Smooth muscle cell (in vitro differentiated cells): ENCODE measurements at regions not wholly inside any gene's neighbourhood (a gene's known extent, or its start where the extent isn't known, plus 50 kb on each side); places are given as distances from the start of the nearest gene placed in this dataset.

Experiments
- DNase-seq: peaks from one replicate; lab custom pipeline; 2025; ENCODE audit not compliant: unreplicated experiment; lab: John Stamatoyannopoulos, UW
- H2AFZ ChIP-seq: fragments of 200-600 bp; sonication (generic); 2 replicates; pipeline ENCODE4 v1.6.0; 2016; ENCODE audit warnings: antibody characterized with exemption, low read depth, mild to moderate bottlenecking
- H3F3A ChIP-seq: fragments of 200-600 bp; sonication (generic); 2 replicates; pipeline ENCODE4 v1.6.0; 2017; ENCODE audit warnings: antibody characterized with exemption, low read depth
- H3K27ac ChIP-seq: fragments of 200-600 bp; sonication (generic); 2 replicates; pipeline ENCODE4 v1.5.1; 2016; ENCODE audit warnings: low read depth, mild to moderate bottlenecking
- H3K27me3 ChIP-seq: fragments of 200-600 bp; sonication (generic); 2 replicates; pipeline ENCODE4 v1.6.1; 2016; ENCODE audit warnings: low read depth, mild to moderate bottlenecking
- H3K36me3 ChIP-seq: fragments of 200-600 bp; sonication (generic); 2 replicates; pipeline ENCODE4 v1.5.1; 2016; ENCODE audit warnings: low read depth
- H3K4me1 ChIP-seq: fragments of 200-600 bp; sonication (generic); 2 replicates; pipeline ENCODE4 v1.5.1; 2016; ENCODE audit warnings: low read depth
- H3K4me2 ChIP-seq: fragments of 200-600 bp; sonication (generic); 2 replicates; pipeline ENCODE4 v1.6.0; 2016; ENCODE audit warnings: mild to moderate bottlenecking
- H3K4me3 ChIP-seq: fragments of 200-600 bp; sonication (generic); 2 replicates; pipeline ENCODE4 v1.5.1; 2016; ENCODE audit warnings: mild to moderate bottlenecking
- H3K79me2 ChIP-seq: fragments of 200-600 bp; sonication (generic); 2 replicates; pipeline ENCODE4 v1.6.0; 2016; ENCODE audit warnings: low read depth, mild to moderate bottlenecking
- H3K9ac ChIP-seq: fragments of 200-600 bp; sonication (generic); 2 replicates; pipeline ENCODE4 v1.6.0; 2016; ENCODE audit warnings: low read depth
- H3K9me3 ChIP-seq: fragments of 200-600 bp; sonication (generic); replicated peaks from 2 replicates; pipeline ENCODE4 v1.5.1; 2016; ENCODE audit warnings: low read depth
- H4K20me1 ChIP-seq: fragments of 200-600 bp; sonication (generic); 2 replicates; pipeline ENCODE4 v1.6.0; 2016; ENCODE audit warnings: low read depth
- WGBS: methylation state at CpG from one replicate; pipeline ENCODE4 v1.1.7; 2016; ENCODE audit warnings: low lambda C conversion rate; 5-methylcytosine and 5-hydroxymethylcytosine counted together
- TF ChIP-seq, protein P1 (sequence below): fragments of 200-600 bp; sonication (generic); IDR thresholded peaks from 2 replicates; pipeline ENCODE4 v1.5.1; 2017; ENCODE audit warnings: borderline replicate concordance, mild to moderate bottlenecking, antibody characterized with exemption; ENCODE audit not compliant: insufficient read depth, poor library complexity, severe bottlenecking

DNA sequence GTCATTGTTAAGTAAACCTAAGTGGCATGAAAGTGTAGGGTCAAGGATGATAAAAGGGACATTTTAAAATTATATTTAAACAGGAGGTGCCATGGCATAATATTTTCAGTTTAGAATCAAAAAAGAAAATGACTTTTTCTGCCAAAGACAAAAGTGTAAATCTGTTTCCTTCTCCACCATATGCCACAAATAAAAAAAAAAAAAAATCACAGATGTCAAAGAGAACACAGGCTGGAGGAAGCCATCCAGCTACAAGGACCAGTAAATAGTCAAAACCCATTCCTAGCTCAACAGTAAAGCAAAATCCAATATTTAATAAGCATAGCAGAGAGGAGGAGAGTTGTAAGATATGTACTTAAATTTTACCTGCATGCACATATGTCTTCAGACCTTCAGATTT lies 321.3 kb upstream of the TMEM229A start:
- H3K4me1 ChIP-seq = no peaks in the 10 kb centered on the region
- no peaks in the 10 kb centered on the region for H3K79me2 ChIP-seq
- H3K36me3 ChIP-seq = no peaks in the 10 kb centered on the region
- DNase-seq = no peak
- H3K27ac ChIP-seq = no peak overlapping the region
- no peaks in the 10 kb centered on the region for H3K27me3 ChIP-seq
- TF ChIP-seq, protein P1, sequence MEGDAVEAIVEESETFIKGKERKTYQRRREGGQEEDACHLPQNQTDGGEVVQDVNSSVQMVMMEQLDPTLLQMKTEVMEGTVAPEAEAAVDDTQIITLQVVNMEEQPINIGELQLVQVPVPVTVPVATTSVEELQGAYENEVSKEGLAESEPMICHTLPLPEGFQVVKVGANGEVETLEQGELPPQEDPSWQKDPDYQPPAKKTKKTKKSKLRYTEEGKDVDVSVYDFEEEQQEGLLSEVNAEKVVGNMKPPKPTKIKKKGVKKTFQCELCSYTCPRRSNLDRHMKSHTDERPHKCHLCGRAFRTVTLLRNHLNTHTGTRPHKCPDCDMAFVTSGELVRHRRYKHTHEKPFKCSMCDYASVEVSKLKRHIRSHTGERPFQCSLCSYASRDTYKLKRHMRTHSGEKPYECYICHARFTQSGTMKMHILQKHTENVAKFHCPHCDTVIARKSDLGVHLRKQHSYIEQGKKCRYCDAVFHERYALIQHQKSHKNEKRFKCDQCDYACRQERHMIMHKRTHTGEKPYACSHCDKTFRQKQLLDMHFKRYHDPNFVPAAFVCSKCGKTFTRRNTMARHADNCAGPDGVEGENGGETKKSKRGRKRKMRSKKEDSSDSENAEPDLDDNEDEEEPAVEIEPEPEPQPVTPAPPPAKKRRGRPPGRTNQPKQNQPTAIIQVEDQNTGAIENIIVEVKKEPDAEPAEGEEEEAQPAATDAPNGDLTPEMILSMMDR = no peak
- no peak overlapping the region for H3K4me3 ChIP-seq
- H3F3A ChIP-seq = no peaks in the 10 kb centered on the region
- H3K9ac ChIP-seq = no peak overlapping the region
- H3K9me3 ChIP-seq = no peaks in the 10 kb centered on the region
- no peak overlapping the region for H3K4me2 ChIP-seq
- no peak overlapping the region for H2AFZ ChIP-seq
- H4K20me1 ChIP-seq = no peaks in the 10 kb centered on the region

DNA sequence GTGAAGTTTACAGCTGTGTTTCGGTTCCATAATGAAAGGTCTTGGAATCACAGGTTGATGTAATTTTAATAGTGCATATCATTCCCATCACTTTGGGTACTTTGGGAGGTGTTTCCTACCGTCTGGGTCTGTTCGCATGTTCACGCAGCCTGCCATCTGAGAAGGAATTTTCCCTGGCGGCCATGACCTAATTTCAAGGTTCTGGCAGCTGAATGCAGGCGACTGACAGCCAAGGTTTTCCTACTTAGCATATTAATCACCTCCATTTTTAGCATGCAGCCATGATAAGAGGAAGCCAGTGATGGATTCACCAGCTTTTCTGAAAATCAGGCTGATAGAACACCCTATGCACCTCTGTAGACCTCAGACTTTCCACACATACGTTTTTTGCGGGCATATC lies 319.1 kb upstream of the TMEM229A start:
- no peaks in the 10 kb centered on the region for H3K9me3 ChIP-seq
- no peak for DNase-seq
- no peaks in the 10 kb centered on the region for H3K79me2 ChIP-seq
- WGBS = 82% methylated on average over 8 of the region's 8 CpGs
- no peak overlapping the region for H3K9ac ChIP-seq
- no peaks in the 10 kb centered on the region for H3F3A ChIP-seq
- H3K4me3 ChIP-seq = no peak overlapping the region
- H4K20me1 ChIP-seq = no peaks in the 10 kb centered on the region
- no peaks in the 10 kb centered on the region for H3K4me1 ChIP-seq
- H3K36me3 ChIP-seq = no peaks in the 10 kb centered on the region
- TF ChIP-seq, protein P1 = no peak
- no peaks in the 10 kb centered on the region for H3K27me3 ChIP-seq
- no peak overlapping the region for H3K4me2 ChIP-seq
- no peak overlapping the region for H3K27ac ChIP-seq
- H2AFZ ChIP-seq = no peak overlapping the region

DNA sequence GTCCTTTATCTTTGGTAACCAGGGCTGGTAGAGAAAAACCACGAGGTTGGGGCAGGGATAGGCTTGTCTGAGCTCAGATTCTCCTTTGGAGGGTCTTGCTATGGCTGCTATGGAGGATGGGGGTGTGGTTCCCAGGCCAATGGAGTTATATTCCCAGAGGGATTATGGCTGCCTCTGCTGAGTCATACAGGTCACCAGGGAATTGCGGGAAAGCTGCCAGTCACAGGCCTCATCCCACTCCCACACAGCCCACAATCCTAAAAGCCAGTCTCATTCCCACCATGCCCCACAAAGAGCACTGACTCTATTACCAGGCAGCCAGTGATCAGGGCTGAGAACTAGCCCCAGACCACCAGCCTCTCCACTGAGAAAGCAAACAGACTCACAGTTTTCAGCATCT lies 316.6 kb upstream of the TMEM229A start:
- no peak overlapping the region for H3K4me3 ChIP-seq
- H3K9me3 ChIP-seq = no peaks in the 10 kb centered on the region
- H3K4me1 ChIP-seq = no peaks in the 10 kb centered on the region
- H3K79me2 ChIP-seq = no peaks in the 10 kb centered on the region
- H3K9ac ChIP-seq = no peak overlapping the region
- H2AFZ ChIP-seq = no peak overlapping the region
- no peak overlapping the region for H3K4me2 ChIP-seq
- TF ChIP-seq, protein P1 = no peak
- 74% methylated on average over 2 of the region's 2 CpGs for WGBS
- no peaks in the 10 kb centered on the region for H3K36me3 ChIP-seq
- DNase-seq = no peak
- no peaks in the 10 kb centered on the region for H3F3A ChIP-seq
- H3K27me3 ChIP-seq = no peaks in the 10 kb centered on the region
- H4K20me1 ChIP-seq = no peaks in the 10 kb centered on the region
- H3K27ac ChIP-seq = no peak overlapping the region

DNA sequence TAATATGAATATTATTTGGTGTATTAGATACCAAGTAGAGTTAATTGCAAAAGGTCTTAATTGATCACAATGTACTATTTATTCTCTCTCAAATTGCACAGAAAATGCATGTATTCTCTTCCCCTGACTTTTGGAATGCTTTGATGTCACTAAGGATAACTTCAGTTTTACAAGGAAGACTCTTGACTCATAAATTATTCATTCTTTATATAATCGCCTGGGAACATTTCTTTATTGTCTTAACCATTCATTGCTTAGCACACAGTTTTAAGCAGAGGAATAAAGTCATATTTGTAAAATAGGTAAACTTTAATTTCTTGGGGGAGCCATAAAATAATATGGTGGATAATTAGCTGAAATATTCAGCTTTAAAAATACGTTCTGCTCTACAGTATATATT lies 306.0 kb upstream of the TMEM229A start:
- no peak overlapping the region for H3K27ac ChIP-seq
- H4K20me1 ChIP-seq = no peaks in the 10 kb centered on the region
- H3K4me3 ChIP-seq = no peak overlapping the region
- no peak for DNase-seq
- no peak overlapping the region for H3K9ac ChIP-seq
- H3K36me3 ChIP-seq = no peaks in the 10 kb centered on the region
- no peaks in the 10 kb centered on the region for H3K4me1 ChIP-seq
- 64% methylated on average over 2 of the region's 2 CpGs for WGBS
- no peaks in the 10 kb centered on the region for H3F3A ChIP-seq
- no peaks in the 10 kb centered on the region for H3K27me3 ChIP-seq
- H3K4me2 ChIP-seq = no peak overlapping the region
- H2AFZ ChIP-seq = no peak overlapping the region
- no peaks in the 10 kb centered on the region for H3K79me2 ChIP-seq
- TF ChIP-seq, protein P1 = no peak
- no peaks in the 10 kb centered on the region for H3K9me3 ChIP-seq
